SK-N-SH (cell line): ENCODE measurements at regions not wholly inside any gene's neighbourhood (a gene's known extent, or its start where the extent isn't known, plus 50 kb on each side); places are given as distances from the start of the nearest gene placed in this dataset.

ENCODE experiments used
- CTCF ChIA-PET: fragments of 300-600, 350-600 bp; formaldehyde crosslinking; extraction: SDS; loops from one replicate; lab custom pipeline; 2021; lab: Yijun Ruan, JAX
- POLR2A ChIA-PET: fragments of 350-600 bp; sonication (Branson Sonifier 250); formaldehyde crosslinking; extraction: SDS; loops from one replicate; lab custom pipeline; 2020; ENCODE audit warnings: antibody characterized with exemption, inconsistent platforms; lab: Yijun Ruan, JAX
- DNase-seq: peaks from one replicate; pipeline ENCODE4 v3.0.0; 2012
- H2AFZ ChIP-seq: fragments of 200-600 bp; sonication (generic); 2 replicates; pipeline ENCODE4 v1.8.1; 2016; ENCODE audit warnings: antibody characterized with exemption, mild to moderate bottlenecking, low read depth
- H3F3A ChIP-seq: fragments of 200-600 bp; sonication (generic); replicated peaks from 2 replicates; pipeline ENCODE3; 2016; ENCODE audit warnings: antibody characterized with exemption, mild to moderate bottlenecking; ENCODE audit not compliant: insufficient read depth
- H3K27ac ChIP-seq, 2 experiments: fragments of 200-500 bp in 1 of 2; fragments of 200-600 bp in 1 of 2; sonication (Bioruptor generic) in 1 of 2; sonication (generic), shearing (Covaris generic) in 1 of 2; 2 replicates each; pipeline versions ENCODE4 v1.5.1 to v1.6.1; 2014 to 2016; ENCODE audit warnings: low read depth in 2 of 2, inconsistent platforms in 1 of 2, low read length in 1 of 2, mild to moderate bottlenecking in 1 of 2, mixed read lengths in 1 of 2
- H3K27me3 ChIP-seq: fragments of 200-600 bp; sonication (generic), shearing (Covaris generic); 2 replicates; pipeline ENCODE4 v1.6.1; 2016; ENCODE audit warnings: mixed run types; ENCODE audit not compliant: insufficient read depth
- H3K36me3 ChIP-seq, 2 experiments: fragments of 200-500 bp in 1 of 2; fragments of 200-600 bp in 1 of 2; sonication (Bioruptor generic) in 1 of 2; sonication (generic) in 1 of 2; replicated peaks in 1 of 2; 2 replicates each; pipeline versions ENCODE3 to v1.5.1; 2014 to 2016; ENCODE audit warnings: low read length in 1 of 2, mild to moderate bottlenecking in 1 of 2; ENCODE audit not compliant: insufficient read depth in 2 of 2, control insufficient read depth in 1 of 2
- H3K4me1 ChIP-seq, 2 experiments: fragments of 200-500 bp in 1 of 2; fragments of 200-600 bp in 1 of 2; sonication (Bioruptor generic) in 1 of 2; sonication (generic), shearing (Covaris generic) in 1 of 2; 2 replicates each; pipeline versions ENCODE4 v1.5.1 to v1.6.1; 2014 to 2016; ENCODE audit warnings: low read depth in 1 of 2, low read length in 1 of 2, mixed run types in 1 of 2; ENCODE audit not compliant: insufficient read depth in 2 of 2, control insufficient read depth in 1 of 2
- H3K4me2 ChIP-seq: fragments of 200-600 bp; sonication (generic), shearing (Covaris generic); 2 replicates; pipeline ENCODE4 v1.6.1; 2017; ENCODE audit warnings: mixed run types
- H3K4me3 ChIP-seq, 2 experiments: fragments of 200-500 bp in 1 of 2; fragments of 200-600 bp in 1 of 2; sonication (Bioruptor generic) in 1 of 2; sonication (generic), shearing (Covaris generic) in 1 of 2; 2 replicates each; pipeline versions ENCODE4 v1.5.1 to v1.8.1; 2014 to 2016; ENCODE audit warnings: low read depth in 2 of 2, inconsistent platforms in 1 of 2, low read length in 1 of 2, mild to moderate bottlenecking in 1 of 2, mixed read lengths in 1 of 2, moderate library complexity in 1 of 2
- H3K79me2 ChIP-seq: fragments of 200-600 bp; sonication (generic); 2 replicates; pipeline ENCODE4 v1.8.1; 2017; ENCODE audit warnings: mild to moderate bottlenecking; ENCODE audit not compliant: insufficient read depth
- H3K9ac ChIP-seq: fragments of 200-600 bp; sonication (generic); 2 replicates; pipeline ENCODE4 v1.6.1; 2017; ENCODE audit warnings: mixed run types
- H3K9me2 ChIP-seq: fragments of 200-600 bp; sonication (generic); 2 replicates; pipeline ENCODE4 v1.6.1; 2017; ENCODE audit warnings: mixed run types
- H3K9me3 ChIP-seq: fragments of 200-600 bp; sonication (generic); 2 replicates; pipeline ENCODE4 v1.6.1; 2017; ENCODE audit warnings: mixed run types, mild to moderate bottlenecking, moderate library complexity
- H4K20me1 ChIP-seq: fragments of 200-600 bp; sonication (generic); 2 replicates; pipeline ENCODE4 v1.6.1; 2017; ENCODE audit warnings: mild to moderate bottlenecking, mixed run types; ENCODE audit not compliant: insufficient read depth
- ELF1 ChIP-seq: IDR thresholded peaks from 2 replicates; pipeline ENCODE4 v1.4.0; 2012
- EZH2phosphoT487 ChIP-seq: fragments of 200-600 bp; sonication (generic); IDR thresholded peaks from 2 replicates; pipeline ENCODE4 v1.6.1; 2017; ENCODE audit warnings: low read depth, mixed run types, mild to moderate bottlenecking, antibody characterized with exemption, moderate library complexity, borderline replicate concordance
- FOXM1 ChIP-seq: IDR thresholded peaks from 2 replicates; pipeline ENCODE4 v1.4.0; 2012; ENCODE audit warnings: low read depth, mild to moderate bottlenecking
- JUND ChIP-seq: IDR thresholded peaks from 2 replicates; pipeline ENCODE4 v1.4.0; 2012
- MAX ChIP-seq: IDR thresholded peaks from 2 replicates; pipeline ENCODE4 v1.4.0; 2012; ENCODE audit warnings: low read depth
- MEF2A ChIP-seq: IDR thresholded peaks from 2 replicates; pipeline ENCODE4 v1.4.0; 2012; ENCODE audit warnings: low read depth, borderline replicate concordance
- MXI1 ChIP-seq: IDR thresholded peaks from 2 replicates; pipeline ENCODE4 v1.6.1; 2012; ENCODE audit warnings: mild to moderate bottlenecking, low read depth, low read length, improper control_type of control experiment
- RCOR1 ChIP-seq: fragments of 150-350 bp; IDR thresholded peaks from 2 replicates; pipeline ENCODE4 v1.6.1; 2017; ENCODE audit warnings: antibody characterized with exemption, low read length
- RFX5 ChIP-seq: IDR thresholded peaks from 2 replicates; pipeline ENCODE4 v1.6.1; 2012; ENCODE audit warnings: mild to moderate bottlenecking, improper control_type of control experiment, low read length
- SMC3 ChIP-seq: IDR thresholded peaks from 2 replicates; pipeline ENCODE4 v1.6.1; 2012; ENCODE audit warnings: low read depth, low read length, improper control_type of control experiment
- USF1 ChIP-seq: IDR thresholded peaks from 2 replicates; pipeline ENCODE4 v1.4.0; 2012; ENCODE audit warnings: low read depth, borderline replicate concordance
- USF2 ChIP-seq: fragments of 150-350 bp; IDR thresholded peaks from 2 replicates; pipeline ENCODE4 v1.6.1; 2017; ENCODE audit warnings: antibody characterized with exemption, low read length, low read depth, borderline replicate concordance
- YY1 ChIP-seq: IDR thresholded peaks from 2 replicates; pipeline ENCODE4 v1.4.0; 2012; ENCODE audit warnings: low read depth, mild to moderate bottlenecking
- WGBS: methylation state at CpG from one replicate; pipeline ENCODE4 v1.1.6; 2017; ENCODE audit warnings: low lambda C conversion rate; 5-methylcytosine and 5-hydroxymethylcytosine counted together

- TF ChIP-seq RCOR1 (no peak), MEF2A (0 out of 2 replicates have a peak, but pooled peaks have one; percentile 10)
- peaks cover 3% of the 10 kb centered on the region for H3F3A ChIP-seq
- no peaks in the 10 kb centered on the region for H3K9me3 ChIP-seq
- H4K20me1 ChIP-seq: no peaks in the 10 kb centered on the region
- POLR2A ChIA-PET: no interaction called here
- 94% methylated on average over 1 of the region's 1 CpG for WGBS
- H3K27me3 ChIP-seq: no peaks in the 10 kb centered on the region
- H3K4me1 ChIP-seq: peaks cover 0 to 9% of the 10 kb centered on the region in 2 experiments; a peak in 2 of 4 replicates
- H3K79me2 ChIP-seq: no peaks in the 10 kb centered on the region
- no peak overlapping the region for H3K4me2 ChIP-seq
- H3K27ac ChIP-seq: no peak overlapping the region
- no peak overlapping the region for H3K4me3 ChIP-seq
- peaks cover 2% of the 10 kb centered on the region; the same call in 1 of the 2 replicates for H3K9me2 ChIP-seq
- CTCF ChIA-PET: no interaction called here
- no peak overlapping the region for H2AFZ ChIP-seq
- no peak overlapping the region for H3K9ac ChIP-seq
- no peaks in the 10 kb centered on the region for H3K36me3 ChIP-seq
- no peak for DNase-seq
These were observed 877.0 kb downstream of the NR2F1-AS1 start for GRCh38 chr5:92703976-92704375.

- Histone ChIP-seq H2AFZ (no peak overlapping the region), H3K9ac (no peak overlapping the region), H3K27ac (no peak overlapping the region), H3K4me1 (no peaks in the 10 kb centered on the region; a peak in 1 of 4 replicates), H3F3A (no peaks in the 10 kb centered on the region), H3K9me3 (no peaks in the 10 kb centered on the region)
- no peak for TF ChIP-seq JUND
- no peak for TF ChIP-seq USF2
- no peak for TF ChIP-seq SMC3
- no peak for TF ChIP-seq EZH2phosphoT487
- TF ChIP-seq MAX: no peak
- TF ChIP-seq MXI1: no peak
- no peak for TF ChIP-seq YY1
- TF ChIP-seq USF1: no peak
- no peak for TF ChIP-seq RFX5
- TF ChIP-seq ELF1: no peak
- no peak for TF ChIP-seq FOXM1
- TF ChIP-seq, all 33 proteins: peak for 0
- Histone ChIP-seq H3K36me3 (no peaks in the 10 kb centered on the region), H3K79me2 (no peaks in the 10 kb centered on the region), H3K4me2 (no peak overlapping the region), H3K4me3 (no peak overlapping the region), H3K27me3 (no peaks in the 10 kb centered on the region), H4K20me1 (no peaks in the 10 kb centered on the region), H3K9me2 (no peaks in the 10 kb centered on the region)
- no peak for DNase-seq
- ChIA-PET POLR2A (no interaction called here), CTCF (interaction anchor here (0.8 to 2.6 kb wide), 2 partner anchors 8 to 15 kb away, joined by 3 to 12 read pairs; no protein-coding TSS in a partner anchor)
- WGBS: 88% methylated on average over 5 of the region's 5 CpGs
These were observed 885.7 kb downstream of the NR2F1-AS1 start for GRCh38 chr5:92695123-92696003.
